AML-193 (cell line): ENCODE measurements at regions not wholly inside any gene's neighbourhood (a gene's known extent, or its start where the extent isn't known, plus 50 kb on each side); places are given as distances from the start of the nearest gene placed in this dataset.
"Not testable (repeated sequence)": the region's sequence is repeated elsewhere in the genome, so short reads cannot be mapped to it uniquely, and the experiment has no call there.

Experiments
- DNase-seq, 2 experiments: peaks; one replicate each; lab custom pipeline; 2025; lab: John Stamatoyannopoulos, UW

GRCh38 chr2:179331061-179331460, 66.4 kb upstream of the SESTD1 start:
- no peak for DNase-seq

GRCh38 chr2:179322289-179322688, 57.7 kb upstream of the SESTD1 start:
- DNase-seq, result no peak

- not testable (repeated sequence) for DNase-seq
These were observed 56.4 kb upstream of the SESTD1 start for GRCh38 chr2:179321034-179321433.

GRCh38 chr2:179314729-179315128, 50.1 kb upstream of the SESTD1 start:
- not testable (repeated sequence) for DNase-seq
